HEK293T (cell line): ENCODE measurements at regions not wholly inside any gene's neighbourhood (a gene's known extent, or its start where the extent isn't known, plus 50 kb on each side); places are given as distances from the start of the nearest gene placed in this dataset.

ENCODE experiments used
- CTCF ChIA-PET: fragments of 350-600 bp; formaldehyde crosslinking; extraction: SDS; loops from one replicate; lab custom pipeline; 2021; ENCODE audit warnings: antibody characterized with exemption, inconsistent platforms; lab: Yijun Ruan, JAX
- POLR2A ChIA-PET: fragments of 350-600 bp; formaldehyde crosslinking; extraction: SDS; loops from one replicate; lab custom pipeline; 2020; ENCODE audit warnings: antibody characterized with exemption, inconsistent platforms; lab: Yijun Ruan, JAX
- DNase-seq: peaks from one replicate; pipeline ENCODE4 v3.0.0; 2012; ENCODE audit warnings: mixed read lengths; ENCODE audit errors: extremely low spot score
- ARNT ChIP-seq: fragments of 450-650 bp; IDR thresholded peaks from 2 replicates; pipeline ENCODE4 v1.6.1; 2017; ENCODE audit warnings: mild to moderate bottlenecking
- BHLHE40 ChIP-seq: fragments of 450-650 bp; IDR thresholded peaks from 2 replicates; pipeline ENCODE4 v1.6.1; 2016; ENCODE audit warnings: mild to moderate bottlenecking, moderate library complexity, borderline replicate concordance
- CTBP1 ChIP-seq: fragments of 450-650 bp; IDR thresholded peaks from 2 replicates; pipeline ENCODE4 v1.6.1; 2016; ENCODE audit warnings: borderline replicate concordance
- ELF4 ChIP-seq: fragments of 450-650 bp; IDR thresholded peaks from 2 replicates; pipeline ENCODE4 v1.6.1; 2017; ENCODE audit warnings: antibody characterized with exemption
- FOXA1 ChIP-seq: fragments of 450-650 bp; IDR thresholded peaks from 2 replicates; pipeline ENCODE4 v1.6.1; 2016; ENCODE audit warnings: mild to moderate bottlenecking
- FOXK2 ChIP-seq: fragments of 450-650 bp; IDR thresholded peaks from 2 replicates; pipeline ENCODE4 v1.6.1; 2016; ENCODE audit warnings: mild to moderate bottlenecking
- FOXM1 ChIP-seq: fragments of 450-650 bp; IDR thresholded peaks from 2 replicates; pipeline ENCODE4 v1.6.1; 2017; ENCODE audit warnings: mild to moderate bottlenecking, borderline replicate concordance
- HDGF ChIP-seq: fragments of 450-650 bp; IDR thresholded peaks from 2 replicates; pipeline ENCODE4 v1.6.1; 2017; ENCODE audit warnings: antibody characterized with exemption, borderline replicate concordance
- L3MBTL2 ChIP-seq: fragments of 450-650 bp; conservative IDR thresholded peaks from 2 replicates; pipeline ENCODE4 v1.6.1; 2016; ENCODE audit warnings: mild to moderate bottlenecking
- LEF1 ChIP-seq: fragments of 450-650 bp; IDR thresholded peaks from 2 replicates; pipeline ENCODE4 v1.6.1; 2017; ENCODE audit warnings: mild to moderate bottlenecking, borderline replicate concordance
- NFRKB ChIP-seq: fragments of 450-650 bp; IDR thresholded peaks from 2 replicates; pipeline ENCODE4 v1.6.1; 2016; ENCODE audit warnings: mild to moderate bottlenecking, moderate library complexity
- PKNOX1 ChIP-seq: fragments of 450-650 bp; IDR thresholded peaks from 2 replicates; pipeline ENCODE4 v1.6.1; 2016
- SP1 ChIP-seq: fragments of 450-650 bp; IDR thresholded peaks from 2 replicates; pipeline ENCODE4 v1.6.1; 2017
- SUZ12 ChIP-seq: fragments of 450-650 bp; IDR thresholded peaks from 2 replicates; pipeline ENCODE4 v1.6.1; 2016; ENCODE audit warnings: mild to moderate bottlenecking
- TARDBP ChIP-seq: fragments of 450-650 bp; IDR thresholded peaks from 2 replicates; pipeline ENCODE4 v1.6.1; 2016
- ZNF384 ChIP-seq: fragments of 450-650 bp; IDR thresholded peaks from 2 replicates; pipeline ENCODE4 v1.6.1; 2016

DNA sequence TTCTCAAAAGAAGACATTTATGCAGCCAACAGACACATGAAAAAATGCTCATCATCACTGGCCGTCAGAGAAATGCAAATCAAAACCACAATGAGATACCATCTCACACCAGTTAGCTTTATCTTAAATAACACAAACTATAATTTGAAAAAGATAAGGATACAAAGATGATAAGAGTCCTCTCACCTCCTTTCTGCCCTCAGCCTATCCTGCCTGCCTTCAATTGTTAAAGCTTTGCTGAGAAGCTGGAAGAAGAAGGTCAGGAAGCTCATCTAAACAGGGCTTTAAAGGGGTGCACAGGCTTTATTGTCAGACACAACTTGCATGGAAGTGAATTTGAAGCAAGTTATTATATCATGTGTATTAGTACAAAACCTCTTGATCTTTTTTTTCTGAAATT, 676.3 kb upstream of the GOT2 start:
- TF ChIP-seq L3MBTL2 (no peak), TARDBP (no peak), FOXM1 (no peak), NFRKB (no peak), ARNT (no peak), FOXA1 (no peak), HDGF (no peak)
- ChIA-PET POLR2A (no interaction called here), CTCF (no interaction called here)
- no peak for DNase-seq

DNA sequence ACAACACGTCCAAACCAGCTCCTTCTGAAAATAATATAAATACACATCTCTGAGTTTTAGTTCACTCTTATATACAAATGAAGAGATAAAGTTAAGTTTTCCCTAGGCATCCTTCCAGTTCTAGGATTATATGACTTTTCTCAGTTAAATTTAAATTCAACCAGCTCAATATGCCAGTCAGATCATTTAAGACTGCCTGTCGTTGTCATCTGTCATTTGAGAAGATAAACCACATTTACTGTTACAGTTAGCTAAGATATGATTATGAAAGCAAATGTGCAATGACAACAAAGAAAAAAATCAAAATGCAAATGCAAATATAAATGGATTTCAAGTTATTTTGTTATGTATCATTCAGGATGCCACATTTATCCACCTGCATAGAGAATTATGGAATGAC, 671.7 kb upstream of the GOT2 start:
- TF ChIP-seq L3MBTL2: no peak
- no peak for TF ChIP-seq CTBP1
- TF ChIP-seq FOXM1: no peak
- no peak for TF ChIP-seq TARDBP
- no peak for TF ChIP-seq SUZ12
- no peak for TF ChIP-seq LEF1
- TF ChIP-seq PKNOX1: no peak
- no peak for TF ChIP-seq BHLHE40
- TF ChIP-seq SP1: no peak
- TF ChIP-seq FOXA1: no peak
- TF ChIP-seq ARNT: no peak
- TF ChIP-seq ZNF384: no peak
- DNase-seq: no peak
- ChIA-PET POLR2A (no interaction called here), CTCF (no interaction called here)

- ChIA-PET POLR2A (no interaction called here), CTCF (no interaction called here)
- no peak for DNase-seq
- TF ChIP-seq NFRKB: no peak
- TF ChIP-seq HDGF: no peak
- TF ChIP-seq ARNT: no peak
- no peak for TF ChIP-seq BHLHE40
- no peak for TF ChIP-seq SUZ12
- TF ChIP-seq FOXA1: no peak
- no peak for TF ChIP-seq LEF1
- no peak for TF ChIP-seq PKNOX1
- no peak for TF ChIP-seq FOXM1
- no peak for TF ChIP-seq ZNF384
- TF ChIP-seq ELF4: no peak
- no peak for TF ChIP-seq FOXK2
- TF ChIP-seq L3MBTL2: no peak
- no peak for TF ChIP-seq TARDBP
- no peak for TF ChIP-seq SP1
- no peak for TF ChIP-seq CTBP1
Observed at GRCh38 chr16:59404509-59404908, 670.4 kb upstream of the GOT2 start.

GRCh38 chr16:59400830-59401229, 666.7 kb upstream of the GOT2 start:
- TF ChIP-seq FOXK2: no peak
- no peak for TF ChIP-seq ARNT
- no peak for TF ChIP-seq PKNOX1
- TF ChIP-seq TARDBP: no peak
- CTCF ChIA-PET: no interaction called here
- POLR2A ChIA-PET: no interaction called here
- DNase-seq: no peak

DNA sequence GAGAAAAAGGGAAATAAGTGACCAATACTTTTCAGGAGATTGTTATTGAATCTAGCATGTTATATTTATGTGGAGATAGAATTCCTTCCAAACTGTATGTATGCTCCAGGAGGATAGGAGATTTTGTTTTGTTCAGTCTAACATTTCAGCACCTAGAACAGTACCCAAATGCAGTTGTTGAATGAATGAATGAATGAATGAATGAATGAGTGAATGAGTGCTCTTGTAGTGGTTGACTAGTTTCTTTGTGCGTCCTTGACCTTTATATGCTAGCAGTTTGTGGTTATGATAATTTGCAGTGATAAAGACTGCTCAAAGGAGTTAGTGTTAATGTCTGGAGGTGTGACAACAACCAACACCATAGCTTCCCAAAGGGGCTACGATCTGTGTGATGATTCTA, 663.5 kb upstream of the GOT2 start:
- POLR2A ChIA-PET: no interaction called here
- DNase-seq: no peak
- CTCF ChIA-PET: no interaction called here
- TF ChIP-seq FOXM1: no peak
- TF ChIP-seq NFRKB: no peak
- TF ChIP-seq ARNT: no peak
- no peak for TF ChIP-seq HDGF
- no peak for TF ChIP-seq LEF1
- TF ChIP-seq TARDBP: no peak
- no peak for TF ChIP-seq BHLHE40
- no peak for TF ChIP-seq L3MBTL2
- no peak for TF ChIP-seq FOXA1
- TF ChIP-seq SUZ12: no peak
- TF ChIP-seq CTBP1: no peak
- no peak for TF ChIP-seq ZNF384
- no peak for TF ChIP-seq ELF4
- no peak for TF ChIP-seq FOXK2
- no peak for TF ChIP-seq PKNOX1
- no peak for TF ChIP-seq SP1

DNA sequence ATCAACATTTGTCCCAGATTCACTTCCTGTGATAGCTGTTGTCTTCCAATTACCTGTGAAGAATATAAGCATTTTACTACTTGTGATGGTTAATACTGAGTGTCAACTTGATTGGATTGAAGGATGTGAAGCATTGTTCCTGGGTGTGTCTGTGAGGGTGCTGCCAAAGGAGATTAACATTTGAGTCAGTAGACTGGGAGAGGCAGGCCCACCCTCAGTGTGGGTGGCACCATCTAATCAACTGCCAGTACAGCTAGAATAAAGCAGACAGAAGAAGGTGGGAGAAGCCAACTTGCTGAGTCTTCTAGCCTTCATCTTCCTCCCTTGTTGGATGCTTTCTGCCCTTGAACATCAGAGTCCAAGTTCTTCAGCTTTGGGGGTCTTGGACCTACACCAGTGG, 660.4 kb upstream of the GOT2 start:
- TF ChIP-seq CTBP1: no peak
- TF ChIP-seq SP1: no peak
- TF ChIP-seq NFRKB: no peak
- TF ChIP-seq PKNOX1: no peak
- no peak for TF ChIP-seq ELF4
- no peak for TF ChIP-seq FOXK2
- no peak for TF ChIP-seq FOXM1
- no peak for TF ChIP-seq ARNT
- TF ChIP-seq BHLHE40: no peak
- no peak for TF ChIP-seq SUZ12
- no peak for TF ChIP-seq FOXA1
- ChIA-PET POLR2A (no interaction called here), CTCF (no interaction called here)
- DNase-seq: no peak
